HG02763 (cell line): ENCODE measurements at regions not wholly inside any gene's neighbourhood (a gene's known extent, or its start where the extent isn't known, plus 50 kb on each side); places are given as distances from the start of the nearest gene placed in this dataset.
"Not testable (repeated sequence)": the region's sequence is repeated elsewhere in the genome, so short reads cannot be mapped to it uniquely, and the experiment has no call there.

Source experiments
- ATAC-seq: cut with Tn5 transposase; IDR thresholded peaks from one replicate; pipeline ENCODE4 v1.9.1; 2021; ENCODE audit warnings: mild to moderate bottlenecking, moderate library complexity; ENCODE audit not compliant: unreplicated experiment

GRCh38 chr17:33873201-33873617, 381.9 kb upstream of the CCL2 start:
- ATAC-seq = no peak

- ATAC-seq = no peak
Measured at GRCh38 chr17:33874617-33875060, 380.4 kb upstream of the CCL2 start.

GRCh38 chr17:33875973-33876372, 379.1 kb upstream of the CCL2 start:
- ATAC-seq = no peak

GRCh38 chr17:33882273-33882672, 372.8 kb upstream of the CCL2 start:
- not testable (repeated sequence) for ATAC-seq

- ATAC-seq = not testable (repeated sequence)
Measured at GRCh38 chr17:33882677-33883076, 372.4 kb upstream of the CCL2 start.

GRCh38 chr17:33888455-33888854, 366.6 kb upstream of the CCL2 start:
- no peak for ATAC-seq

- no peak for ATAC-seq
Measured at GRCh38 chr17:33889040-33889439, 366.0 kb upstream of the CCL2 start.

GRCh38 chr17:33889766-33890165, 365.3 kb upstream of the CCL2 start:
- ATAC-seq = no peak

- no peak for ATAC-seq
Measured at GRCh38 chr17:33892717-33893591, 362.1 kb upstream of the CCL2 start.

GRCh38 chr17:33895491-33895890, 359.6 kb upstream of the CCL2 start:
- ATAC-seq = no peak

GRCh38 chr17:33896263-33896662, 358.8 kb upstream of the CCL2 start:
- ATAC-seq = no peak

- ATAC-seq = no peak
Measured at GRCh38 chr17:33901085-33901484, 354.0 kb upstream of the CCL2 start.

GRCh38 chr17:33902901-33903449, 352.1 kb upstream of the CCL2 start:
- no peak for ATAC-seq

GRCh38 chr17:33904476-33904875, 350.6 kb upstream of the CCL2 start:
- no peak for ATAC-seq

- ATAC-seq = no peak
Measured at GRCh38 chr17:33905338-33905800, 349.7 kb upstream of the CCL2 start.

- no peak for ATAC-seq
Measured at GRCh38 chr17:33908363-33909064, 346.6 kb upstream of the CCL2 start.

GRCh38 chr17:33910200-33910857, 344.8 kb upstream of the CCL2 start:
- ATAC-seq = no peak

GRCh38 chr17:33914125-33914524, 341.0 kb upstream of the CCL2 start:
- no peak for ATAC-seq

- no peak for ATAC-seq
Measured at GRCh38 chr17:33922971-33923370, 332.1 kb upstream of the CCL2 start.

- ATAC-seq = no peak
Measured at GRCh38 chr17:33924104-33924503, 331.0 kb upstream of the CCL2 start.

- no peak for ATAC-seq
Measured at GRCh38 chr17:33925649-33926048, 329.4 kb upstream of the CCL2 start.
